Spleen (tissue), 11 donors: ENCODE measurements at regions not wholly inside any gene's neighbourhood (a gene's known extent, or its start where the extent isn't known, plus 50 kb on each side); places are given as distances from the start of the nearest gene placed in this dataset.

Experiments
- DNase-seq: peaks from one replicate; pipeline ENCODE4 v3.0.0-alpha.2; 2020
- H3K27ac ChIP-seq, 8 donors: fragments of 200-600 bp; sonication (generic) in 7 of 8; 1 replicate in 4 of 8; 2 replicates in 4 of 8; pipeline versions ENCODE4 v1.5.0 to v1.8.0; 2016 to 2021; ENCODE audit warnings: inconsistent platforms in 4 of 8, mild to moderate bottlenecking in 4 of 8, moderate library complexity in 1 of 8
- H3K27me3 ChIP-seq, 7 donors: fragments of 200-600 bp; sonication (generic) in 6 of 7; replicated peaks in 1 of 7; 1 replicate in 4 of 7; 2 replicates in 3 of 7; pipeline versions ENCODE4 v1.5.0 to v1.8.0; 2016 to 2021; ENCODE audit warnings: inconsistent platforms in 3 of 7, mild to moderate bottlenecking in 1 of 7
- H3K36me3 ChIP-seq, 6 donors: fragments of 200-600 bp; sonication (generic) in 5 of 6; 1 replicate in 4 of 6; 2 replicates in 2 of 6; pipeline versions ENCODE4 v1.5.0 to v1.8.0; 2016 to 2021; ENCODE audit warnings: inconsistent platforms in 2 of 6
- H3K4me1 ChIP-seq, 6 donors: fragments of 200-600 bp; sonication (generic) in 5 of 6; 1 replicate in 3 of 6; 2 replicates in 3 of 6; pipeline versions ENCODE4 v1.5.0 to v1.8.0; 2016 to 2021; ENCODE audit warnings: inconsistent platforms in 3 of 6
- H3K4me3 ChIP-seq, 8 donors: fragments of 200-600 bp; sonication (generic) in 7 of 8; 1 replicate in 4 of 8; 2 replicates in 4 of 8; pipeline versions ENCODE4 v1.5.0 to v1.8.0; 2016 to 2021; ENCODE audit warnings: inconsistent platforms in 4 of 8, mild to moderate bottlenecking in 4 of 8, moderate library complexity in 2 of 8
- H3K9me3 ChIP-seq, 8 donors: fragments of 200-600 bp; sonication (generic) in 7 of 8; 1 replicate in 4 of 8; 2 replicates in 4 of 8; pipeline versions ENCODE4 v1.5.0 to v1.8.0; 2016 to 2021; ENCODE audit warnings: inconsistent platforms in 4 of 8
- POLR2A ChIP-seq, 3 donors: fragments of 450-650 bp; IDR thresholded peaks; one replicate each; pipeline ENCODE4 v1.5.1; 2017; ENCODE audit warnings: antibody characterized with exemption in 3 of 3, mild to moderate bottlenecking in 1 of 3
- POLR2AphosphoS5 ChIP-seq, 3 donors: sonication (generic); formaldehyde crosslinking; IDR thresholded peaks; one replicate each; pipeline ENCODE4 v1.5.1; 2017; ENCODE audit warnings: antibody characterized with exemption in 3 of 3
- WGBS, 5 donors: extraction: QIAGEN DNeasy Blood & Tissue Kit in 3 of 5; methylation state at CpG; one replicate each; pipeline versions ENCODE4 v1.1.5 to v1.1.7; 2013 to 2018; 5-methylcytosine and 5-hydroxymethylcytosine counted together
- intact Hi-C: fragments of 100-400 bp; cut with DNase I; formaldehyde crosslinking; loops from one replicate; pipeline ENCODE4 v1.15.0; 2023; ENCODE audit warnings: low total_unique reads
- TF ChIP-seq, protein P1 (sequence below), 11 experiments: fragments of 200-600 bp in 7 of 11; fragments of 450-650 bp in 4 of 11; sonication (generic) in 4 of 11; IDR thresholded peaks in 8 of 11; conservative IDR thresholded peaks in 3 of 11; 1 replicate in 7 of 11; 2 replicates in 4 of 11; pipeline versions ENCODE4 v1.4.0 to v1.8.0; 2016 to 2021; ENCODE audit warnings: antibody characterized with exemption in 11 of 11, inconsistent platforms in 4 of 11, mild to moderate bottlenecking in 1 of 11
- donor health status: healthy with polysubstance abuse.
- donor health status: DM: no; HTN: no; CAD: no; lungs with moderate emphysema.
- donor health status: DM: no; HTN: no; CAD: no.
- donor health status: Bipolar disorder and iron deficiency.
- donor health status: healthy.
- donor health status: DM: no; HTN: no; CAD: no.
- donor health status: DM: yes; HTN: yes; CAD: no.

DNA sequence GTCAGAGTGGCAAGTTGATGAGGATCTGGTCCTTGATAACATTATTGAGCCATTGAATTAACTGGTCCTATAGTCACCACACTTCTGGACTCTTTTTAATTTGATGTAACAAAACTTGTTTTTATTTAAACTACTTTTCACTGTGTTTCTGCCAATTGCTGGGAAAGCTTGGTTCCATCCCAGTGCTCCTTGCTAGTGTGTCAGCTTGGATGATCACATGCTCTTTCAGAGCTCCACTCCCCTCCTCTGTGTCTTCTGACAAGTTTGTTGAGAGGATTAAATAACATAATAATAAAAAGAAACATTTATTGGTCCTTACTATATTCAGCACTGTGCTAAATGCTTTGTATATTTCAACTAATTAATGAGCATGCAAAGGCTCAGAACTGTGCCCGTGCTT lies 448.5 kb upstream of the B3GALT2 start:
- no peaks in the 10 kb centered on the region for H3K9me3 ChIP-seq
- H3K27ac ChIP-seq, result no peak overlapping the region
- peaks cover 0 to 8% (median 0%) of the 10 kb centered on the region in 6 donors for H3K4me1 ChIP-seq
- no peaks in the 10 kb centered on the region for H3K27me3 ChIP-seq
- TF ChIP-seq, protein P1, sequence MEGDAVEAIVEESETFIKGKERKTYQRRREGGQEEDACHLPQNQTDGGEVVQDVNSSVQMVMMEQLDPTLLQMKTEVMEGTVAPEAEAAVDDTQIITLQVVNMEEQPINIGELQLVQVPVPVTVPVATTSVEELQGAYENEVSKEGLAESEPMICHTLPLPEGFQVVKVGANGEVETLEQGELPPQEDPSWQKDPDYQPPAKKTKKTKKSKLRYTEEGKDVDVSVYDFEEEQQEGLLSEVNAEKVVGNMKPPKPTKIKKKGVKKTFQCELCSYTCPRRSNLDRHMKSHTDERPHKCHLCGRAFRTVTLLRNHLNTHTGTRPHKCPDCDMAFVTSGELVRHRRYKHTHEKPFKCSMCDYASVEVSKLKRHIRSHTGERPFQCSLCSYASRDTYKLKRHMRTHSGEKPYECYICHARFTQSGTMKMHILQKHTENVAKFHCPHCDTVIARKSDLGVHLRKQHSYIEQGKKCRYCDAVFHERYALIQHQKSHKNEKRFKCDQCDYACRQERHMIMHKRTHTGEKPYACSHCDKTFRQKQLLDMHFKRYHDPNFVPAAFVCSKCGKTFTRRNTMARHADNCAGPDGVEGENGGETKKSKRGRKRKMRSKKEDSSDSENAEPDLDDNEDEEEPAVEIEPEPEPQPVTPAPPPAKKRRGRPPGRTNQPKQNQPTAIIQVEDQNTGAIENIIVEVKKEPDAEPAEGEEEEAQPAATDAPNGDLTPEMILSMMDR (IDR thresholded peaks at IDR 0.05 in 8 of 11, conservative IDR thresholded peaks at IDR 0.05 in 3 of 11), result no peak
- TF ChIP-seq POLR2A (IDR thresholded peaks at IDR 0.05) (no peak), POLR2AphosphoS5 (IDR thresholded peaks at IDR 0.05) (no peak)
- 89 to 98% (median 96%) methylated on average over 1 of the region's 1 CpG for WGBS, 5 donors
- H3K4me3 ChIP-seq, result no peak overlapping the region
- no peaks in the 10 kb centered on the region for H3K36me3 ChIP-seq
- no peak for DNase-seq
- intact Hi-C loops, result no loop called here

DNA sequence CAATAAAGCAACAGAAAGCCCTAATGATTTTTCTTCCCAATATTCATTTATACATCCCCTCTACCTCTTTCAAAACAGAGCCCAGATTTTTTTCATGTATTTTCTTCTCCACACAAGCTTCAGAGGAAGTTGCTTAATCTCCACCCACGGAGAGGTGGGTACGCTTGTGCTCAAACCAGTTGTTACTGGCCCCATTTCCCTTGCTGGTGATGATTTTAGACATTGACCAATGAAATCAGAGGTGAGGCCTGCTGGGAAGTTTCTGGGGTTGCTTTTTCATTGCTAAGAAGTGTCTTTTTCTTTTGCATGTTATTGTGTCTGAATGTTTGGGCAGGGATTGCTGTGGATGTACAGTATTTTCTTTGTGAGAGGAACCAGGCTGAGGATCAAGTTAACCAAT lies 448.1 kb upstream of the B3GALT2 start:
- 37 to 65% (median 51%) methylated on average over 2 of the region's 2 CpGs for WGBS, 5 donors
- peaks cover 0 to 12% (median 2%) of the 10 kb centered on the region in 6 donors for H3K4me1 ChIP-seq
- TF ChIP-seq, protein P1 (IDR thresholded peaks at IDR 0.05 in 8 of 11, conservative IDR thresholded peaks at IDR 0.05 in 3 of 11), result no peak
- TF ChIP-seq POLR2AphosphoS5 (IDR thresholded peaks at IDR 0.05) (no peak), POLR2A (IDR thresholded peaks at IDR 0.05) (no peak)
- H3K4me3 ChIP-seq, result no peak overlapping the region
- H3K9me3 ChIP-seq, result no peaks in the 10 kb centered on the region
- no peak overlapping the region for H3K27ac ChIP-seq
- no peaks in the 10 kb centered on the region for H3K36me3 ChIP-seq
- intact Hi-C loops, result no loop called here
- no peaks in the 10 kb centered on the region for H3K27me3 ChIP-seq
- no peak for DNase-seq

- WGBS, 5 donors, result 32 to 81% (median 65%) methylated on average over 2 of the region's 2 CpGs
- H3K36me3 ChIP-seq, result no peaks in the 10 kb centered on the region
- peaks cover 0 to 12% (median 2%) of the 10 kb centered on the region in 6 donors for H3K4me1 ChIP-seq
- no peaks in the 10 kb centered on the region for H3K9me3 ChIP-seq
- no peak overlapping the region for H3K4me3 ChIP-seq
- DNase-seq, result no peak
- intact Hi-C loops, result no loop called here
- TF ChIP-seq POLR2AphosphoS5 (IDR thresholded peaks at IDR 0.05) (no peak), POLR2A (IDR thresholded peaks at IDR 0.05) (no peak)
- TF ChIP-seq, protein P1 (IDR thresholded peaks at IDR 0.05 in 8 of 11, conservative IDR thresholded peaks at IDR 0.05 in 3 of 11), result no peak
- H3K27ac ChIP-seq, result no peak overlapping the region
- no peaks in the 10 kb centered on the region for H3K27me3 ChIP-seq
These were observed 447.6 kb upstream of the B3GALT2 start for GRCh38 chr1:193633991-193634390.

GRCh38 chr1:193633093-193633492 lies 446.7 kb upstream of the B3GALT2 start:
- WGBS, 5 donors, result 87 to 96% (median 94%) methylated on average over 3 of the region's 3 CpGs
- peaks cover 0 to 12% (median 2%) of the 10 kb centered on the region in 6 donors for H3K4me1 ChIP-seq

More at GRCh38 chr1:193633093-193633492, 446.7 kb upstream of the B3GALT2 start:
- Histone ChIP-seq H3K9me3 (no peaks in the 10 kb centered on the region), H3K4me3 (no peak overlapping the region), H3K27me3 (no peaks in the 10 kb centered on the region), H3K36me3 (no peaks in the 10 kb centered on the region), H3K27ac (no peak overlapping the region)
- DNase-seq, result no peak
- intact Hi-C loops, result no loop called here
- TF ChIP-seq, protein P1 (IDR thresholded peaks at IDR 0.05 in 8 of 11, conservative IDR thresholded peaks at IDR 0.05 in 3 of 11), result no peak
- no peak for TF ChIP-seq POLR2AphosphoS5 (IDR thresholded peaks at IDR 0.05)
- no peak for TF ChIP-seq POLR2A (IDR thresholded peaks at IDR 0.05)
